ENCODE measurements at regions not wholly inside any gene's neighbourhood (a gene's known extent, or its start where the extent isn't known, plus 50 kb on each side); places are given as distances from the start of the nearest gene placed in this dataset.
"Not testable (repeated sequence)": the region's sequence is repeated elsewhere in the genome, so short reads cannot be mapped to it uniquely, and the experiment has no call there.

DNA sequence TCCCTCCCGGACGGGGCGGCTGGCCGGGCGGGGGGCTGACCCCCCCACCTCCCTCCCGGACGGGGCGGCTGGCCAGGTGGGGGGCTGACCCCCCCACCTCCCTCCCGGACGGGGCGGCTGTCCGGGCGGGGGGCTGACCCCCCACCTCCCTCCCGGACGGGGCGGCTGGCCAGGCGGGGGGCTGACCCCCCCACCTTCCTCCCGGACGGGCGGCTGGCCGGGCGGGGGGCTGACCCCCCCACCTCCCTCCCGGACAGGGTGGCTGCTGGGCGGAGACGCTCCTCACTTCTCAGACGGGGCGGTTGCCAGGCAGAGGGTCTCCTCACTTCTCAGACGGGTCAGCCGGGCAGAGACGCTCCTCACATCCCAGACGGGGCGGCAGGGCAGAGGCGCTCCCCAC is 168.5 kb upstream of the SPRED2 start:
- TF ChIP-seq, protein P1, sequence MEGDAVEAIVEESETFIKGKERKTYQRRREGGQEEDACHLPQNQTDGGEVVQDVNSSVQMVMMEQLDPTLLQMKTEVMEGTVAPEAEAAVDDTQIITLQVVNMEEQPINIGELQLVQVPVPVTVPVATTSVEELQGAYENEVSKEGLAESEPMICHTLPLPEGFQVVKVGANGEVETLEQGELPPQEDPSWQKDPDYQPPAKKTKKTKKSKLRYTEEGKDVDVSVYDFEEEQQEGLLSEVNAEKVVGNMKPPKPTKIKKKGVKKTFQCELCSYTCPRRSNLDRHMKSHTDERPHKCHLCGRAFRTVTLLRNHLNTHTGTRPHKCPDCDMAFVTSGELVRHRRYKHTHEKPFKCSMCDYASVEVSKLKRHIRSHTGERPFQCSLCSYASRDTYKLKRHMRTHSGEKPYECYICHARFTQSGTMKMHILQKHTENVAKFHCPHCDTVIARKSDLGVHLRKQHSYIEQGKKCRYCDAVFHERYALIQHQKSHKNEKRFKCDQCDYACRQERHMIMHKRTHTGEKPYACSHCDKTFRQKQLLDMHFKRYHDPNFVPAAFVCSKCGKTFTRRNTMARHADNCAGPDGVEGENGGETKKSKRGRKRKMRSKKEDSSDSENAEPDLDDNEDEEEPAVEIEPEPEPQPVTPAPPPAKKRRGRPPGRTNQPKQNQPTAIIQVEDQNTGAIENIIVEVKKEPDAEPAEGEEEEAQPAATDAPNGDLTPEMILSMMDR (IDR thresholded peaks at IDR 0.05; ENCODE audit: insufficient read depth, low read length): not testable (repeated sequence)
- not testable (repeated sequence) for TF ChIP-seq SPI1 (IDR thresholded peaks at IDR 0.05; ENCODE audit: borderline replicate concordance, low read depth)

Measured in HL-60 (cell line).